ENCODE measurements at regions not wholly inside any gene's neighbourhood (a gene's known extent, or its start where the extent isn't known, plus 50 kb on each side); places are given as distances from the start of the nearest gene placed in this dataset.
"Not testable (repeated sequence)": the region's sequence is repeated elsewhere in the genome, so short reads cannot be mapped to it uniquely, and the experiment has no call there.

- DNase-seq (ENCODE audit: low spot score) = no peak
These were observed 69.0 kb upstream of the JARID2 start for GRCh38 chr6:15176816-15177370.

- DNase-seq (ENCODE audit: low spot score) = no peak
These were observed 61.9 kb upstream of the JARID2 start for GRCh38 chr6:15183979-15184378.

GRCh38 chr6:15184441-15184861, 61.4 kb upstream of the JARID2 start:
- DNase-seq (ENCODE audit: low spot score) = no peak

- not testable (repeated sequence) for DNase-seq (ENCODE audit: low spot score)
These were observed 60.8 kb upstream of the JARID2 start for GRCh38 chr6:15185111-15185510.

- DNase-seq (ENCODE audit: low spot score) = not testable (repeated sequence)
These were observed 52.4 kb upstream of the JARID2 start for GRCh38 chr6:15193451-15193850.

- no peak for DNase-seq (ENCODE audit: low spot score)
These were observed 51.4 kb upstream of the JARID2 start for GRCh38 chr6:15194453-15194852.

All from LoVo (cell line).